Endodermal cell (in vitro differentiated cells): ENCODE measurements at regions not wholly inside any gene's neighbourhood (a gene's known extent, or its start where the extent isn't known, plus 50 kb on each side); places are given as distances from the start of the nearest gene placed in this dataset.

Experiments
- DNase-seq: peaks from one replicate; pipeline ENCODE4 v3.0.0-alpha.2; 2017
- H3K27ac ChIP-seq: 2 replicates; pipeline ENCODE4 v1.5.1; 2013; ENCODE audit warnings: mild to moderate bottlenecking, low read depth, low read length, moderate library complexity
- H3K27me3 ChIP-seq: 2 replicates; pipeline ENCODE4 v1.6.1; 2013; ENCODE audit warnings: mild to moderate bottlenecking, low read length, moderate library complexity; ENCODE audit not compliant: insufficient read depth, control insufficient read depth, poor library complexity, severe bottlenecking
- H3K36me3 ChIP-seq: 2 replicates; pipeline ENCODE4 v1.7.0; 2013; ENCODE audit warnings: mild to moderate bottlenecking, low read length, moderate library complexity; ENCODE audit not compliant: control insufficient read depth, insufficient read depth
- H3K4me1 ChIP-seq: one replicate; pipeline ENCODE4 v1.7.0; 2013; ENCODE audit warnings: low read length; ENCODE audit not compliant: control insufficient read depth, insufficient read depth
- H3K4me3 ChIP-seq: 2 replicates; pipeline ENCODE4 v1.5.1; 2013; ENCODE audit warnings: mild to moderate bottlenecking, low read length, moderate library complexity
- H3K9ac ChIP-seq: 2 replicates; pipeline ENCODE4 v1.6.1; 2013; ENCODE audit warnings: mild to moderate bottlenecking, low read length, moderate library complexity; ENCODE audit not compliant: poor library complexity, severe bottlenecking; ENCODE audit errors: extremely low read depth
- H3K9me3 ChIP-seq: 2 replicates; pipeline ENCODE4 v1.6.1; 2013; ENCODE audit warnings: mild to moderate bottlenecking, low read length, moderate library complexity; ENCODE audit not compliant: control insufficient read depth
- H3K27ac Mint-ChIP-seq: 2 replicates; pipeline ENCODE4 v1.8.0; 2020; ENCODE audit warnings: mixed read lengths
- H3K27me3 Mint-ChIP-seq: 2 replicates; pipeline ENCODE4 v1.8.0; 2021; ENCODE audit warnings: mild to moderate bottlenecking, mixed read lengths; ENCODE audit not compliant: insufficient read depth
- H3K36me3 Mint-ChIP-seq: 2 replicates; pipeline ENCODE4 v1.8.0; 2020; ENCODE audit warnings: low read depth, mixed read lengths
- H3K4me1 Mint-ChIP-seq: 2 replicates; pipeline ENCODE4 v1.8.0; 2020; ENCODE audit warnings: mixed read lengths
- H3K4me3 Mint-ChIP-seq: 2 replicates; pipeline ENCODE4 v1.8.0; 2020; ENCODE audit warnings: mild to moderate bottlenecking, moderate library complexity, mixed read lengths
- H3K9me3 Mint-ChIP-seq: 2 replicates; pipeline ENCODE4 v1.8.0; 2020; ENCODE audit warnings: mild to moderate bottlenecking, mixed read lengths
- CTCF ChIP-seq: fragments of 200-600 bp; sonication (generic); conservative IDR thresholded peaks from 2 replicates; pipeline ENCODE4 v1.5.0; 2021; ENCODE audit warnings: antibody characterized with exemption, mild to moderate bottlenecking
- WGBS, 2 experiments: methylation state at CpG; one replicate each; pipeline versions ENCODE4 v1.1.5 to v1.1.7; 2013; ENCODE audit warnings: missing lambda C conversion rate in 2 of 2, mixed read lengths in 1 of 2; ENCODE audit not compliant: insufficient coverage in 1 of 2, insufficient read length in 1 of 2; 5-methylcytosine and 5-hydroxymethylcytosine counted together

GRCh38 chr2:41716497-41716896, 331.3 kb upstream of the PKDCC start:
- DNase-seq: no peak
- H3K4me1 ChIP-seq: no peaks in the 10 kb centered on the region
- H3K4me3 ChIP-seq: no peak overlapping the region
- Mint-ChIP-seq H3K4me1 (peaks cover 9% of the 10 kb centered on the region), H3K36me3 (no peaks in the 10 kb centered on the region), H3K27me3 (no peaks in the 10 kb centered on the region), H3K4me3 (no peak overlapping the region), H3K9me3 (no peaks in the 10 kb centered on the region), H3K27ac (no peak overlapping the region)
- no peaks in the 10 kb centered on the region for H3K36me3 ChIP-seq
- no peak for TF ChIP-seq CTCF
- 80 to 89% methylated on average over 4 to 5 of the region's 5 CpGs for WGBS, 2 experiments
- H3K9me3 ChIP-seq: no peaks in the 10 kb centered on the region
- H3K27ac ChIP-seq: no peak overlapping the region
- no peaks in the 10 kb centered on the region for H3K27me3 ChIP-seq
- no peak overlapping the region for H3K9ac ChIP-seq

- no peaks in the 10 kb centered on the region for H3K27me3 Mint-ChIP-seq
- Histone ChIP-seq H3K4me3 (no peak overlapping the region), H3K27ac (no peak overlapping the region), H3K27me3 (no peaks in the 10 kb centered on the region), H3K9ac (no peak overlapping the region), H3K36me3 (no peaks in the 10 kb centered on the region), H3K4me1 (peaks cover 4% of the 10 kb centered on the region), H3K9me3 (no peaks in the 10 kb centered on the region)
- TF ChIP-seq CTCF: no peak
- H3K4me1 Mint-ChIP-seq: peaks cover 19% of the 10 kb centered on the region
- H3K27ac Mint-ChIP-seq: no peak overlapping the region
- no peak overlapping the region for H3K4me3 Mint-ChIP-seq
- 88 to 100% methylated on average over 1 of the region's 1 CpG for WGBS, 2 experiments
- no peaks in the 10 kb centered on the region for H3K36me3 Mint-ChIP-seq
- DNase-seq: no peak
- no peaks in the 10 kb centered on the region for H3K9me3 Mint-ChIP-seq
These were observed 330.0 kb upstream of the PKDCC start for GRCh38 chr2:41717839-41718238.

- H3K4me3 Mint-ChIP-seq: no peak overlapping the region
- H3K27ac Mint-ChIP-seq: no peak overlapping the region
- no peaks in the 10 kb centered on the region for H3K27me3 Mint-ChIP-seq
- TF ChIP-seq CTCF: no peak
- peaks cover 28% of the 10 kb centered on the region for H3K4me1 Mint-ChIP-seq
- H3K36me3 Mint-ChIP-seq: no peaks in the 10 kb centered on the region
- no peaks in the 10 kb centered on the region for H3K9me3 Mint-ChIP-seq
- Histone ChIP-seq H3K4me1 (peaks cover 13% of the 10 kb centered on the region), H3K36me3 (no peaks in the 10 kb centered on the region), H3K27me3 (no peaks in the 10 kb centered on the region), H3K9me3 (no peaks in the 10 kb centered on the region), H3K9ac (no peak overlapping the region), H3K4me3 (no peak overlapping the region), H3K27ac (no peak overlapping the region)
- WGBS, 2 experiments: 78 to 92% methylated on average over 1 of the region's 1 CpG
- no peak for DNase-seq
These were observed 329.1 kb upstream of the PKDCC start for GRCh38 chr2:41718705-41719104.
